Bronchial epithelial cell (primary cell): ENCODE measurements at regions not wholly inside any gene's neighbourhood (a gene's known extent, or its start where the extent isn't known, plus 50 kb on each side); places are given as distances from the start of the nearest gene placed in this dataset.
"Not testable (repeated sequence)": the region's sequence is repeated elsewhere in the genome, so short reads cannot be mapped to it uniquely, and the experiment has no call there.

Source experiments
- DNase-seq: peaks from one replicate; pipeline ENCODE4 v3.0.0-alpha.2; 2010; ENCODE audit warnings: low read depth
- FAIRE-seq: peaks from 2 replicates; lab custom pipeline; 2011; peaks lifted over from hg19 to GRCh38; lab: Jason Lieb, UNC
- H3K27me3 ChIP-seq: 2 replicates; pipeline ENCODE4 v1.5.1; 2011; ENCODE audit warnings: low read length; ENCODE audit not compliant: control insufficient read depth, insufficient read depth
- H3K36me3 ChIP-seq: 2 replicates; pipeline ENCODE4 v1.5.1; 2011; ENCODE audit warnings: low read length; ENCODE audit not compliant: control insufficient read depth, insufficient read depth
- H3K4me3 ChIP-seq: 2 replicates; pipeline ENCODE4 v1.5.1; 2011; ENCODE audit warnings: mild to moderate bottlenecking, low read depth, low read length, control low read depth
- CTCF ChIP-seq: IDR thresholded peaks from 2 replicates; pipeline ENCODE4 v1.5.1; 2011; ENCODE audit warnings: mild to moderate bottlenecking, moderate library complexity, low read length, control low read depth, inconsistent platforms; ENCODE audit not compliant: insufficient read depth, severe bottlenecking

DNA sequence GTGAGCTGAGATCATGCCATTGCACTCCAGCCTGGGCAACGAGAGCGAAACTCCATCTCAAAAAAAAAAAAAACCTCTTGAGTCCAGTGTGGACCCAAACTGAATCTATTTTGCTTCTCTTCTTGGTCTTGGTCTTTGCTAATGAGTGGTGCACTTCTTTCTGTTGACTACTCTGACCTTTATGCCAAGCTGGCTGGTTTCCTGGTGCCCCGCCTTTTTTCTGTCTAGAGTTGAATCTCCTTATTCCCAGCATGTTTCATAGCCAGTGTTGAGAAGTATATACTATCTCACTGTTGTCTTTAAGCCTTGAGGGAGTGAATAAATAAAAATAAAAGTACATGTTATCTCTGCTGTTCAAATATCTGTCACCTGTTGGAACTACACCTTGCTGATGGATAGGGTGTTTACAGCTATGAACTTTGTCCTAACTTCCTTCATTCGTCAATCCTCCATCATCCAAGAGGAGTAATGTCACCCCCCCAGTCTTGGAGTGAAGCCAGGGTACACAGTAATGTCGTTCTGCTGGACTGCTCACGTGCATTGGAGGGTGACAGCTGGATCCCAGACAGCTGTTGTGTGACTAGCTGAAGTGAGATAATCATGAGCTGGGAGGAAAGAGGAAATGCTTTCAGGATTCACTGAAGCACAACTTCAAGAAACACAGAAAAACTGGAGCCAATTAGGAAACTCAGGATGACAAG, 99.3 kb upstream of the PRKG2 start:
- H3K36me3 ChIP-seq, result no peaks in the 10 kb centered on the region
- FAIRE-seq (no peak), DNase-seq (peak; percentile 1)
- no peak overlapping the region for H3K4me3 ChIP-seq
- H3K27me3 ChIP-seq, result no peaks in the 10 kb centered on the region
- no peak for TF ChIP-seq CTCF

GRCh38 chr4:81307991-81308390, 93.0 kb upstream of the PRKG2 start:
- no peak for DNase-seq
- peak; percentile 58 for FAIRE-seq
- H3K36me3 ChIP-seq, result no peaks in the 10 kb centered on the region
- TF ChIP-seq CTCF, result no peak
- no peaks in the 10 kb centered on the region for H3K27me3 ChIP-seq
- H3K4me3 ChIP-seq, result no peak overlapping the region

DNA sequence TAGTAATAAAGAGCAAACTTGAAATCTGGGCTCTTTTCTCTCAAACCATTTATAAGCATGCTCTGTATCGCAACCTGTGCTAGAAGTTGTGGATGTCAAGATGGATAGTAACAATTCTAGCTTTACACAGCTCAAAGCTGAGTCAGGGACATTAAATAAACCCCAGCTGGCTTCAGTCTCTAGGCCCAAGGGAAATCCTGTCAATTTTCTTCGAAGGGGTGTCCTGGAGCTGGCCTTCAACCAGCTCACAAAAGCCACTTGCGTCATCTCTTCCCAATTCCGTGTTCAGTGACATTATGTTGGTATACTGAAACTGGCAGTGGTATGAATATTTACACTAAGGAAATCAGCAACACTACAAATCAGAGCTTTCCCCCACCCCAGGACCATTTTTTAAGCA, 89.8 kb upstream of the PRKG2 start:
- Histone ChIP-seq H3K4me3 (no peak overlapping the region), H3K36me3 (no peaks in the 10 kb centered on the region), H3K27me3 (no peaks in the 10 kb centered on the region)
- DNase-seq (no peak), FAIRE-seq (no peak)
- no peak for TF ChIP-seq CTCF

DNA sequence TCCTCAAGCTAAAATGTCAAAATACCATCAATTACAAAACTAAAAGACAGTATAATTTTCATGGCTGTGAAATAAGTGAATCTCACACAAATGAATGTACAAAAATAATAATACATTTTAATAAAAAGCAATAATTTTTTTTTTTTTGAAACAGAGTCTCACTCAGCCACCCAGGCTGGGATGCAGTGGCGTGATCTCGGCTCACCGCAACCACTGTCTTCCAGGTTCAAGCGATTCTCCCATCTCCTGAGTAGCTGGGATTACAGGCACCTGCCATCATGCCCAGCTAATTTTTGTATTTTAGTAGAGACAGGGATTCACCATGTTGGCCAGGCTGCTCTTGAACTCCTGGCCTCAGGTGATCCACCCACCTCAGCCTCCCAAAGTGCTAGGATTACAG, 85.3 kb upstream of the PRKG2 start:
- not testable (repeated sequence) for H3K36me3 ChIP-seq, H3K27me3 ChIP-seq, DNase-seq, FAIRE-seq, H3K4me3 ChIP-seq

- H3K4me3 ChIP-seq, result no peak overlapping the region
- DNase-seq (no peak), FAIRE-seq (no peak)
- no peaks in the 10 kb centered on the region for H3K27me3 ChIP-seq
- TF ChIP-seq CTCF, result no peak
- H3K36me3 ChIP-seq, result no peaks in the 10 kb centered on the region
Observed at GRCh38 chr4:81290813-81291212, 75.8 kb upstream of the PRKG2 start.

DNA sequence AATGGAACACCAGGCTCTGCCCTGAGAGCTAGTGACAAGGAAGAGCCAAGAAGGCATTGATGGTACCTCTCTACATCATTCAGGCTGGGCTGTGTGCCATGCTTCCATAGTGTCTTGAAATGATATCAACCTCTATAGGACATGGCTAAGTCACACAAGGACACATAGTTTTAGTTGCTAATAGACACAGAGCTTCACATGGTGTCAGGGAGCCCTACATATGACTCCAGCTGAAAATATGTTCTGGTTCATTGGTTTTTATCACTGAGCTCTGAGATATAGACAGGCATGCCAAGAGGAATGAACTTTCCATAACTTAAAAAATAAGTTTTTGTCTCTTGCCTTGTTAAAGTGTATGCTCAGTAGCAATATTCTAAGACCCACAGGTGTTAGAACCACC, 72.1 kb upstream of the PRKG2 start:
- peaks cover 2% of the 10 kb centered on the region for H3K27me3 ChIP-seq
- DNase-seq, result no peak
- no peaks in the 10 kb centered on the region for H3K36me3 ChIP-seq
- no peak for FAIRE-seq
- no peak overlapping the region for H3K4me3 ChIP-seq
- no peak for TF ChIP-seq CTCF
